ENCODE measurements at regions not wholly inside any gene's neighbourhood (a gene's known extent, or its start where the extent isn't known, plus 50 kb on each side); places are given as distances from the start of the nearest gene placed in this dataset.
"Not testable (repeated sequence)": the region's sequence is repeated elsewhere in the genome, so short reads cannot be mapped to it uniquely, and the experiment has no call there.

- WGBS, 10 experiments = 35 to 81% (median 64%) methylated on average over 3 to 9 of the region's 12 CpGs; no CpG with 5 or more reads in 1 of the 10 experiments
- peak in 5 of 8 experiments; percentile 36 to 82 (median 42) for ATAC-seq (replicated peaks in 6 of 8)
- Histone ChIP-seq H3K4me1 (replicated peaks in 1 of 2) (peaks cover 5 to 7% of the 10 kb centered on the region in 2 donors), H3K4me3 (no peak overlapping the region), H3K27ac (no peak overlapping the region)
- in situ Hi-C loops (cut with MboI; ENCODE audit: low pct_unique_long_range_greater_than_20kb in 2 of 9, low sequenced_read_pairs in 9 of 9, unreplicated experiment in 9 of 9) = loop anchor here in 3 of 9 experiments (25.0 kb wide), 1 partner anchor 621 kb away; no protein-coding TSS in a partner anchor
Observed at GRCh38 chr14:71758229-71758951, 173.8 kb upstream of the RGS6 start.

GRCh38 chr14:71762575-71762974, 169.7 kb upstream of the RGS6 start:
- WGBS, 10 experiments = 39 to 90% (median 71%) methylated on average over 1 to 4 of the region's 4 CpGs
- in situ Hi-C loops (cut with MboI; ENCODE audit: low pct_unique_long_range_greater_than_20kb in 2 of 9, low sequenced_read_pairs in 9 of 9, unreplicated experiment in 9 of 9) = loop anchor here in 3 of 9 experiments (25.0 kb wide), 1 partner anchor 625 kb away; no protein-coding TSS in a partner anchor
- ATAC-seq (replicated peaks in 6 of 8) = no peak
- Histone ChIP-seq H3K27ac (no peak overlapping the region), H3K4me3 (no peak overlapping the region), H3K4me1 (replicated peaks in 1 of 2) (no peaks in the 10 kb centered on the region)

- in situ Hi-C loops (cut with MboI; ENCODE audit: low pct_unique_long_range_greater_than_20kb in 2 of 9, low sequenced_read_pairs in 9 of 9, unreplicated experiment in 9 of 9) = loop anchor here in 3 of 9 experiments (25.0 kb wide), 1 partner anchor 628 kb away; no protein-coding TSS in a partner anchor
- no peaks in the 10 kb centered on the region for H3K4me1 ChIP-seq (replicated peaks in 1 of 2)
- H3K4me3 ChIP-seq = no peak overlapping the region
- no peak overlapping the region for H3K27ac ChIP-seq
- ATAC-seq (replicated peaks in 6 of 8) = peak in 1 of 8 experiments; percentile 44
- WGBS, 10 experiments = 10 to 83% (median 46%) methylated on average over 2 to 8 of the region's 9 CpGs; no CpG with 5 or more reads in 1 of the 10 experiments
Observed at GRCh38 chr14:71764701-71765382, 167.4 kb upstream of the RGS6 start.

- ATAC-seq (replicated peaks in 6 of 8) = no peak
- WGBS, 10 experiments = no CpG with 5 or more reads among the region's 1 CpG
- Histone ChIP-seq H3K27ac (no peak overlapping the region), H3K4me3 (no peak overlapping the region), H3K4me1 (replicated peaks in 1 of 2) (no peaks in the 10 kb centered on the region)
- in situ Hi-C loops (cut with MboI; ENCODE audit: low pct_unique_long_range_greater_than_20kb in 2 of 9, low sequenced_read_pairs in 9 of 9, unreplicated experiment in 9 of 9) = loop anchor here in 3 of 9 experiments (25.0 kb wide), 1 partner anchor 628 kb away; no protein-coding TSS in a partner anchor
Observed at GRCh38 chr14:71765505-71765904, 166.7 kb upstream of the RGS6 start.

- in situ Hi-C loops (cut with MboI; ENCODE audit: low pct_unique_long_range_greater_than_20kb in 2 of 9, low sequenced_read_pairs in 9 of 9, unreplicated experiment in 9 of 9) = loop anchor here in 3 of 9 experiments (25.0 kb wide), 1 partner anchor 633 kb away; no protein-coding TSS in a partner anchor
- no peak overlapping the region for H3K27ac ChIP-seq
- 50 to 100% (median 81%) methylated on average over 1 to 3 of the region's 3 CpGs; no CpG with 5 or more reads in 4 of the 10 experiments for WGBS, 10 experiments
Observed at GRCh38 chr14:71770431-71770830, 161.8 kb upstream of the RGS6 start.

GRCh38 chr14:71771421-71771820, 160.8 kb upstream of the RGS6 start:
- not testable (repeated sequence) for H3K4me1 ChIP-seq (replicated peaks in 1 of 2); ATAC-seq (replicated peaks in 6 of 8); H3K27ac ChIP-seq; H3K4me3 ChIP-seq
- 20 to 100% (median 91%) methylated on average over 1 to 3 of the region's 4 CpGs; no CpG with 5 or more reads in 4 of the 10 experiments for WGBS, 10 experiments
- in situ Hi-C loops (cut with MboI; ENCODE audit: low pct_unique_long_range_greater_than_20kb in 2 of 9, low sequenced_read_pairs in 9 of 9, unreplicated experiment in 9 of 9) = loop anchor here in 3 of 9 experiments (25.0 kb wide), 1 partner anchor 634 kb away; no protein-coding TSS in a partner anchor

More at GRCh38 chr14:71770431-71770830, 161.8 kb upstream of the RGS6 start:
- Histone ChIP-seq H3K4me1 (replicated peaks in 1 of 2) (no peaks in the 10 kb centered on the region), H3K4me3 (no peak overlapping the region)
- ATAC-seq (replicated peaks in 6 of 8) = no peak

- in situ Hi-C loops (cut with MboI; ENCODE audit: low pct_unique_long_range_greater_than_20kb in 2 of 9, low sequenced_read_pairs in 9 of 9, unreplicated experiment in 9 of 9) = loop anchor here in 3 of 9 experiments (25.0 kb wide), 1 partner anchor 635 kb away; no protein-coding TSS in a partner anchor
- 60 to 100% (median 83%) methylated on average over 1 to 13 of the region's 17 CpGs; no CpG with 5 or more reads in 5 of the 10 experiments for WGBS, 10 experiments
- H3K27ac ChIP-seq; H3K4me1 ChIP-seq (replicated peaks in 1 of 2); ATAC-seq (replicated peaks in 6 of 8); H3K4me3 ChIP-seq: not testable (repeated sequence)
Observed at GRCh38 chr14:71771996-71772395, 160.2 kb upstream of the RGS6 start.

GRCh38 chr14:71773898-71774481, 158.2 kb upstream of the RGS6 start:
- WGBS, 10 experiments = 33 to 100% (median 84%) methylated on average over 1 to 3 of the region's 3 CpGs; no CpG with 5 or more reads in 2 of the 10 experiments
- in situ Hi-C loops (cut with MboI; ENCODE audit: low pct_unique_long_range_greater_than_20kb in 2 of 9, low sequenced_read_pairs in 9 of 9, unreplicated experiment in 9 of 9) = loop anchor here in 3 of 9 experiments (25.0 kb wide), 1 partner anchor 637 kb away; no protein-coding TSS in a partner anchor
- Histone ChIP-seq H3K27ac (no peak overlapping the region), H3K4me3 (no peak overlapping the region), H3K4me1 (replicated peaks in 1 of 2) (peaks cover 0 to 9% of the 10 kb centered on the region in 2 donors)
- no peak for ATAC-seq (replicated peaks in 6 of 8)

GRCh38 chr14:71776471-71777360, 155.5 kb upstream of the RGS6 start:
- peak in 7 of 8 experiments; percentile 27 to 64 (median 60) for ATAC-seq (replicated peaks in 6 of 8)
- H3K4me1 ChIP-seq (replicated peaks in 1 of 2) = peaks cover 0 to 9% of the 10 kb centered on the region in 2 donors
- WGBS, 10 experiments = 0 to 75% (median 36%) methylated on average over 2 to 9 of the region's 10 CpGs
- in situ Hi-C loops (cut with MboI; ENCODE audit: low pct_unique_long_range_greater_than_20kb in 2 of 9, low sequenced_read_pairs in 9 of 9, unreplicated experiment in 9 of 9) = no loop called here
- H3K4me3 ChIP-seq = no peak overlapping the region
- H3K27ac ChIP-seq = peak overlapping the region in 1 of 2 donors; percentile 21

- 20 to 100% (median 86%) methylated on average over 1 to 2 of the region's 2 CpGs; no CpG with 5 or more reads in 2 of the 10 experiments for WGBS, 10 experiments
- peaks cover 0 to 9% of the 10 kb centered on the region in 2 donors for H3K4me1 ChIP-seq (replicated peaks in 1 of 2)
- ATAC-seq (replicated peaks in 6 of 8) = no peak
- in situ Hi-C loops (cut with MboI; ENCODE audit: low pct_unique_long_range_greater_than_20kb in 2 of 9, low sequenced_read_pairs in 9 of 9, unreplicated experiment in 9 of 9) = no loop called here
- no peak overlapping the region for H3K27ac ChIP-seq
- no peak overlapping the region for H3K4me3 ChIP-seq
Observed at GRCh38 chr14:71780075-71780474, 152.2 kb upstream of the RGS6 start.

GRCh38 chr14:71780822-71781221, 151.4 kb upstream of the RGS6 start:
- Histone ChIP-seq H3K4me1 (replicated peaks in 1 of 2) (peaks cover 0 to 9% of the 10 kb centered on the region in 2 donors), H3K4me3 (no peak overlapping the region), H3K27ac (no peak overlapping the region)
- in situ Hi-C loops (cut with MboI; ENCODE audit: low pct_unique_long_range_greater_than_20kb in 2 of 9, low sequenced_read_pairs in 9 of 9, unreplicated experiment in 9 of 9) = no loop called here
- no peak for ATAC-seq (replicated peaks in 6 of 8)
- 13 to 86% (median 68%) methylated on average over 2 to 3 of the region's 3 CpGs; no CpG with 5 or more reads in 2 of the 10 experiments for WGBS, 10 experiments

- in situ Hi-C loops (cut with MboI; ENCODE audit: low pct_unique_long_range_greater_than_20kb in 2 of 9, low sequenced_read_pairs in 9 of 9, unreplicated experiment in 9 of 9) = no loop called here
- peak in 3 of 8 experiments; percentile 28 to 69 (median 65) for ATAC-seq (replicated peaks in 6 of 8)
- 0 to 100% (median 42%) methylated on average over 1 to 3 of the region's 4 CpGs; no CpG with 5 or more reads in 1 of the 10 experiments for WGBS, 10 experiments
- H3K27ac ChIP-seq = no peak overlapping the region
- no peak overlapping the region for H3K4me3 ChIP-seq
- H3K4me1 ChIP-seq (replicated peaks in 1 of 2) = no peaks in the 10 kb centered on the region
Observed at GRCh38 chr14:71783088-71783487, 149.1 kb upstream of the RGS6 start.

Data from motor neuron (in vitro differentiated cells).